ENCODE measurements at regions not wholly inside any gene's neighbourhood (a gene's known extent, or its start where the extent isn't known, plus 50 kb on each side); places are given as distances from the start of the nearest gene placed in this dataset.

DNA sequence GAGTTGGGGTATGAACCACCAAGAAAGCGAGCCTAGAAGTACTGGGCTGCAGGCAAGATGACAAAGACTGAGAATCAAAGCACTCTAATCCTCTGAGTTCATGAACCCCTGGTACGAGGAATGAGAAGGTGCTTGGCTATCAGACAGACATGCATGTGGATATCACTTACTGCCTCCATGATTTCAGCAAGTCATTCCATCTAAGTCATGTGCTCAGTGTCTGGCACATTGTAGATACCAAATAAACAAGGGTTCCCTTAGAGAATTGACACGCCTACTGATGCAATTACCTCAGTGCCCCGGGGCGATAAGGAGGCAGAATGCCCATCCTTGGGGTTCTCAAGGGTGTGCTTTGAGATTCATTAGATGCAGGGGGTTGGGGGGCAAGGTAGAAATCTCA, 125.6 kb upstream of the PKDCC start:
- TF ChIP-seq, protein P1, sequence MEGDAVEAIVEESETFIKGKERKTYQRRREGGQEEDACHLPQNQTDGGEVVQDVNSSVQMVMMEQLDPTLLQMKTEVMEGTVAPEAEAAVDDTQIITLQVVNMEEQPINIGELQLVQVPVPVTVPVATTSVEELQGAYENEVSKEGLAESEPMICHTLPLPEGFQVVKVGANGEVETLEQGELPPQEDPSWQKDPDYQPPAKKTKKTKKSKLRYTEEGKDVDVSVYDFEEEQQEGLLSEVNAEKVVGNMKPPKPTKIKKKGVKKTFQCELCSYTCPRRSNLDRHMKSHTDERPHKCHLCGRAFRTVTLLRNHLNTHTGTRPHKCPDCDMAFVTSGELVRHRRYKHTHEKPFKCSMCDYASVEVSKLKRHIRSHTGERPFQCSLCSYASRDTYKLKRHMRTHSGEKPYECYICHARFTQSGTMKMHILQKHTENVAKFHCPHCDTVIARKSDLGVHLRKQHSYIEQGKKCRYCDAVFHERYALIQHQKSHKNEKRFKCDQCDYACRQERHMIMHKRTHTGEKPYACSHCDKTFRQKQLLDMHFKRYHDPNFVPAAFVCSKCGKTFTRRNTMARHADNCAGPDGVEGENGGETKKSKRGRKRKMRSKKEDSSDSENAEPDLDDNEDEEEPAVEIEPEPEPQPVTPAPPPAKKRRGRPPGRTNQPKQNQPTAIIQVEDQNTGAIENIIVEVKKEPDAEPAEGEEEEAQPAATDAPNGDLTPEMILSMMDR (conservative IDR thresholded peaks at IDR 0.05) = no peak
- no peak for TF ChIP-seq EZH2 (IDR thresholded peaks at IDR 0.05; ENCODE audit: low read depth)

Data from PC-9 (cell line).